ENCODE measurements at regions not wholly inside any gene's neighbourhood (a gene's known extent, or its start where the extent isn't known, plus 50 kb on each side); places are given as distances from the start of the nearest gene placed in this dataset.
"Not testable (repeated sequence)": the region's sequence is repeated elsewhere in the genome, so short reads cannot be mapped to it uniquely, and the experiment has no call there.

DNA sequence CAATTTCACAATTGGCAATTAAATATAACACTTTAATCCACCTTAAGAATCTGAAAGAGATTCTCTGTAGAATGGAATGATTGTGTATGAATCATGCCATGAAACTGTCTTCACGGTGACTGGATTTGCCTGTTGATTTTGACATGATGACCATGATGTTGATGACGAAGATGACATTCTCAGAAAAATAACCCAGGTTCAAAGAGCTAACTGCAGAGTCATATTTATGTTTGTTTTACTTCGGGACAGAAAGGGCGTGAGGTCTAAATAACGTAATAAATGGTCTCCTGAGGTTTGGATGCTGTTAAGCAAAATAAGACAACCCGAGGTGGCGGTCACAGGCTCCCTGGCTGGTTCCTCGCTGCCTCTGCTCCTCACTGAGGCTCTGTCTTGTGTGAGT is 532.0 kb downstream of the TMEM121 start:
- Histone ChIP-seq H3K9me3 (ENCODE audit: control insufficient read depth, low read depth, low read length) (peaks cover 68% of the 10 kb centered on the region), H3K4me3 (ENCODE audit: low read length) (no peak overlapping the region), H3K9ac (ENCODE audit: low read length) (no peak overlapping the region), H3K36me3 (ENCODE audit: control insufficient read depth, low read depth, low read length) (no peaks in the 10 kb centered on the region), H3K27ac (ENCODE audit: low read length) (no peak overlapping the region), H3K4me1 (ENCODE audit: control insufficient read depth, low read depth, low read length) (no peaks in the 10 kb centered on the region), H3K27me3 (ENCODE audit: control insufficient read depth, insufficient read depth, low read length) (no peaks in the 10 kb centered on the region)

DNA sequence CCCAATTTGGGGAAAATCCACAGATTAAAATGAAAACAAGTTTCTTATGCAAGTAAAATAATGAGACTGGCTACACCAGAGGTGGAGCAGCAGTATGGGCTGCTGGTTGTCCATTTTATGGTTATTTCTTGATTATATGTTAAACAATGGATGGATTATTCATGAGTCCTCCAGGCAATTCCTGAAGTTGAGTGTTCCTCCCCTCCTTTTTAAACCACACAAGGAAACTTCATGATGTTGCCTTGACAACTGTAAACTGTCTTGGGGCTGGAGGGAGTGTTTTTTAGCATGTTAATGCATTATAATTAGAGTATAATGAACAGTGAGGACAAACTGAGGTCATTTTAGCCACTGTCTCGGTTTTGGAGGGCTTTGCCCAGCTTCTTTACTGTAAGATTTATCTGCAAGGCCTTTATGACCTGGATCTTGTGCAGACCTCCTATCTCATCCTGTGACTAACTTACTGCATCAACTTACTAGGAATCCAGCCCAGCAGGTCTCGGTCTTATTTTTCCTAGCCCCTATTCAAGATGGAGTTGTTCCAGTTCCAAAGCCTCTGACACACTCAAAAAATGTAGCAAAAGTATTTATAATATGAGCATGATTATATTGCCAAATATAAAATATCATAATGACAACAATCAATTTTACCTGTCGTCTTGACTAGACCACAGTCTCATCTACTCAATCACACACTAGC is 534.0 kb downstream of the TMEM121 start:
- Histone ChIP-seq H3K4me1 (ENCODE audit: control insufficient read depth, low read depth, low read length) (no peaks in the 10 kb centered on the region), H3K36me3 (ENCODE audit: control insufficient read depth, low read depth, low read length) (no peaks in the 10 kb centered on the region), H3K9me3 (ENCODE audit: control insufficient read depth, low read depth, low read length) (peaks cover 68% of the 10 kb centered on the region), H3K4me3 (ENCODE audit: low read length) (no peak overlapping the region), H3K9ac (ENCODE audit: low read length) (no peak overlapping the region), H3K27me3 (ENCODE audit: control insufficient read depth, insufficient read depth, low read length) (no peaks in the 10 kb centered on the region), H3K27ac (ENCODE audit: low read length) (no peak overlapping the region)

DNA sequence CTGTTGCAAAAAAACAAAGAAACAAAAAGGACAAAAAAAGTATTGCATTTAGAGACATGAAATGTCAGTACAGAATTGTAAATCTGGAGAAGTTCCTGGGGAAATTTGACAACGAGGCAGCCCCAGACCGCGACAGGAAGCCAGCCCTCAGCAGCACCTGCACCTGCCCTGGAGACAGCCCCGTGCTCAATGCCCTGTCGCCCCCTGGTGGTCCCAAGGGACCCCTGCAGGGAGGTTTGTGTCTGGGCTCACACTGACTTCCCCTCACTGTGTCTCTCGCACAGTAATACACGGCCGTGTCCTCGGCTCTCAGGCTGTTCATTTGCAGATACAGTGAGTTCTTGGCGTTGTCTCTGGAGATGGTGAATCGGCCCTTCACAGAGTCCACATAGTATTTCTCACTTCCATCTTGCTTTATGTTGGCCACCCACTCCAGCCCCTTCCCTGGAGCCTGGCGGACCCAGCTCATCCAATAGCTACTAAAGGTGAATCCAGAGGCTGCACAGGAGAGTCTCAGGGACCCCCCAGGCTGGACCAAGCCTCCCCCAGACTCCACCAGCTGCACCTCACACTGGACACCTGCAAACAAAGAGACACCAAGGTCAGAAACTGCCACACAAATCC is 535.6 kb downstream of the TMEM121 start:
- not testable (repeated sequence) for H3K27me3 ChIP-seq (ENCODE audit: control insufficient read depth, insufficient read depth, low read length); H3K27ac ChIP-seq (ENCODE audit: low read length); H3K9ac ChIP-seq (ENCODE audit: low read length); H3K4me3 ChIP-seq (ENCODE audit: low read length); H3K4me1 ChIP-seq (ENCODE audit: control insufficient read depth, low read depth, low read length); H3K36me3 ChIP-seq (ENCODE audit: control insufficient read depth, low read depth, low read length)
- H3K9me3 ChIP-seq (ENCODE audit: control insufficient read depth, low read depth, low read length): peaks cover 66% of the 10 kb centered on the region

DNA sequence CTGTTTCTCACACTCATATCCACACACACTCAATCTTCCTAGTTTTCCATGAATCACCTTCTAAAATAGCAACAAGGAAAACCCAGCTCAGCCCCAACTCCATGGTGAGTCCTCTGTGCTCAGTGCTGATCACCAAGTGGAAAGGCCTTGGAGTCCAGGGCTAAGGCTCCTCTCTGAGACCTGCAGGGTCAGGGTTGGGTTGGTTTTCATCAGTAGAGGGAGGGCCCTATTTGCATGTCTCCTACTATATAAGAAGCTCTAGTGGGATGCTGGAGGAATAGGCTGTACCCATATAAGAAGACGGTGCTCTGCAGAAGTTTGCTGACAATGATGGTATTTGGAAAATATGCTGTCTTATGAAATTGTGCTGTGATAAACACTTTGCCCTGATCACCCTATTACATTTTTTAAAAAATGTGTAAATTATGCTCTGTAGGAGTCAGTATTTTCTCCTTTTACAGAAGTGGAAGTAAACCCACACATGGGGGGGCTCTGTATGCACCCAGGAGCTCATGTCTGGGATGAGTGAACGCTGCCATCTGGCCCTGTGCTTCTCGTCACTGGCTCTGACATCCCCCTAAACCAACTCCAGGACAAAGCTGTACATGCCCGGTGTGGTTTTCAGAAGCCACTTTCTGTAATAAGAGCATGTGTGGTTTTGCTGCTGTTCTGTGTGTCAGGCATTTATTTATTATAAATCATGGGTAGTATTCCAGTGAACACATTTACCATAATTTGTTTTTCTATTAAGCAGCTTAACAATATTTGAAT is 536.3 kb downstream of the TMEM121 start:
- H3K4me1 ChIP-seq (ENCODE audit: control insufficient read depth, low read depth, low read length): no peaks in the 10 kb centered on the region
- no peak overlapping the region for H3K9ac ChIP-seq (ENCODE audit: low read length)
- H3K4me3 ChIP-seq (ENCODE audit: low read length): no peak overlapping the region
- no peak overlapping the region for H3K27ac ChIP-seq (ENCODE audit: low read length)
- no peaks in the 10 kb centered on the region for H3K27me3 ChIP-seq (ENCODE audit: control insufficient read depth, insufficient read depth, low read length)
- peaks cover 68% of the 10 kb centered on the region for H3K9me3 ChIP-seq (ENCODE audit: control insufficient read depth, low read depth, low read length)
- no peaks in the 10 kb centered on the region for H3K36me3 ChIP-seq (ENCODE audit: control insufficient read depth, low read depth, low read length)

DNA sequence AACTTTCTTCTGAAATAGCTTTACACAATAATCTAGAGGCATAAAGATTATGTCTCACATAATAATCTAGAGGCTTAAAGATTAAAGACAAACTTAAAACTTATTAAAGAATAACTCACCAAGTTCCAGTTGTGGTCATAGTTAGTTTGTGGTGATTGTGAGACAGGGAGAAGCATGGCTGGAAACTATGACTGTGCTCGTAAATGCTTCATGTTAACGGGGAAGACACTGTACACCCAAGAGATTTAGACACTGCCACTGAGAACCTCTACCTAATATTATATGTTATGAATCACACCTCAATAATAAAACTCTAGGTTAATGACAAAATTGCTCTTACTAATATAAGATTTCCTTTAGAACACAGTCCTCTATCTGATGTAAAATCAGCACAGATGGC is 541.6 kb downstream of the TMEM121 start:
- Histone ChIP-seq H3K27me3 (ENCODE audit: control insufficient read depth, insufficient read depth, low read length) (no peaks in the 10 kb centered on the region), H3K27ac (ENCODE audit: low read length) (no peak overlapping the region), H3K9ac (ENCODE audit: low read length) (no peak overlapping the region), H3K36me3 (ENCODE audit: control insufficient read depth, low read depth, low read length) (no peaks in the 10 kb centered on the region), H3K4me1 (ENCODE audit: control insufficient read depth, low read depth, low read length) (no peaks in the 10 kb centered on the region), H3K9me3 (ENCODE audit: control insufficient read depth, low read depth, low read length) (peaks cover 73% of the 10 kb centered on the region), H3K4me3 (ENCODE audit: low read length) (no peak overlapping the region)

DNA sequence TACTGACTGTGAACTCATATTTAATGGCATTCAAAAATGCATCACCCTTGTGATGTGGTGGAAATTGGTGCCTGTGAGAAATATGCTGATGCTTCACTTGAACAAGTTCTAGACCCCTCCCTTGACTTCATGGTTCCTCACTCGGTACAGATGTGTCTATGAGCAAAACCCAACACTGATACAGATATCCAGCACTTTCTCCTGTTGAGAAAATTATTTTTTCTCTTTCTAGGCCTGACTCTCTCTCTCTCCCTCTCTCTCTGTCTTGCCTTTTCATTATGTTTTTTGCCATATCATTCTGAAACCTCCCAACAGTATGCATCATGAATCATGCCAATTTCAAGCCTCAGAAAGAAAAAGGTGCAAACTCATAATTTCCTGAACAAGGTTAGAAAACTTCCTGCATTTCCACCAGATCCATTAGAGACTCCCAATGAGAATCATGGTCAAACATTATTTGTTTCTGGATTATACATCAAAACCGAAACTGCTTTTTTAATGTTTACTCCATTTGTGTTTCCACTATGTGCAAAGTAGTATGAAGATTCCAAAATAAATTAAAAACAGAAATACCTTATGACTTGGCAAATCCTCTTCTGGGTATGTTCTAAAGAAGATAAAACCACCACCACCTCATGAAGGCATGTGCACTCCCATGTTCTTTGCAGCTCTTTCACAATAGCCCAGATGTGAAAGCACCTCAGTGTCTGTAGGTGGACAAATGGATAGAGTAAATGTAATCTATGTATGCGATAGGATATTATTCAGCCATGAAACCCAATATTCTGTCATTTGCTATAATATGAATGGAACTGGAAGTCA is 543.6 kb downstream of the TMEM121 start:
- H3K27ac ChIP-seq (ENCODE audit: low read length): no peak overlapping the region
- no peak overlapping the region for H3K9ac ChIP-seq (ENCODE audit: low read length)
- no peak overlapping the region for H3K4me3 ChIP-seq (ENCODE audit: low read length)
- no peaks in the 10 kb centered on the region for H3K36me3 ChIP-seq (ENCODE audit: control insufficient read depth, low read depth, low read length)
- no peaks in the 10 kb centered on the region for H3K27me3 ChIP-seq (ENCODE audit: control insufficient read depth, insufficient read depth, low read length)
- H3K4me1 ChIP-seq (ENCODE audit: control insufficient read depth, low read depth, low read length): no peaks in the 10 kb centered on the region
- peaks cover 75% of the 10 kb centered on the region for H3K9me3 ChIP-seq (ENCODE audit: control insufficient read depth, low read depth, low read length)

DNA sequence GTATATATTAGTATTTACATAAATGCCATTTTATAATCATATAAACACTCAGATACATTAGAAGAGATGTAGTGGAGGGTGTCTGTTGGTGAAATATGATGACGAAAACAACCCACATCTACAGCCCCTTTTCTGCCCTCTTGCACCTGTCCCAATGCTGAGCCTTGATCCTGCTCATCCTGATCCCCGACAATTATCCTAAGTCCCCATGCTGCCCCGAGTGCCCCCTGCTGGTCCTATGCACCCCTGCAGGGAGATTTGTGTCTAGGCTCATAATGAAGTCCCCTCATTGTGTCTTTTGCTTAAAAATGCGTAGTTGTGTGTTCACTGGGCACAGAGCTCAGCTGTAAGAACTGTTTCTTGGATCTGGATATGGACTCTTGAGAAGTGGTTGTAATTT is 554.5 kb downstream of the TMEM121 start:
- H3K27ac ChIP-seq (ENCODE audit: low read length): no peak overlapping the region
- H3K4me3 ChIP-seq (ENCODE audit: low read length): no peak overlapping the region
- H3K27me3 ChIP-seq (ENCODE audit: control insufficient read depth, insufficient read depth, low read length): no peaks in the 10 kb centered on the region
- H3K36me3 ChIP-seq (ENCODE audit: control insufficient read depth, low read depth, low read length): no peaks in the 10 kb centered on the region
- no peak overlapping the region for H3K9ac ChIP-seq (ENCODE audit: low read length)
- no peaks in the 10 kb centered on the region for H3K4me1 ChIP-seq (ENCODE audit: control insufficient read depth, low read depth, low read length)
- H3K9me3 ChIP-seq (ENCODE audit: control insufficient read depth, low read depth, low read length): peaks cover 11% of the 10 kb centered on the region

DNA sequence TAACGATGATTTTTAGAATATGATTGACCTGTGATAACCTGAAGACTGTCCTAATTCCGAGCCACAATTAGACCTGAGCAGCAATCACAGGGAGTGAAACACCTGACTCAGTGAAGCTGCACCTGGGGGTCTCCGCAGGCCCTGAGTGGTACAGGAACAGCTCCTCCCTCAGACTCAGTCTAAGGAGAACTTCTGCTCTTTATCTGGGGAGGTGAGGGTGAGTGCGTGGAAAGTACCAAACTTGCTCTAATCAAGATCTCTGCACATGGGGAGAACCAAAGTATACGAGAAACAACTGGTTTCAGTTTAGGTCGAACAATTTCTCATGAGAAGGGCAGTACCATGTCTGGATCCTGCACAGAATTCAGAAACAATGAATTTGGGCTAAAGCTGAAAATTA is 555.3 kb downstream of the TMEM121 start:
- not testable (repeated sequence) for H3K9ac ChIP-seq (ENCODE audit: low read length); H3K36me3 ChIP-seq (ENCODE audit: control insufficient read depth, low read depth, low read length); H3K4me1 ChIP-seq (ENCODE audit: control insufficient read depth, low read depth, low read length); H3K27ac ChIP-seq (ENCODE audit: low read length); H3K4me3 ChIP-seq (ENCODE audit: low read length); H3K27me3 ChIP-seq (ENCODE audit: control insufficient read depth, insufficient read depth, low read length); H3K9me3 ChIP-seq (ENCODE audit: control insufficient read depth, low read depth, low read length)

DNA sequence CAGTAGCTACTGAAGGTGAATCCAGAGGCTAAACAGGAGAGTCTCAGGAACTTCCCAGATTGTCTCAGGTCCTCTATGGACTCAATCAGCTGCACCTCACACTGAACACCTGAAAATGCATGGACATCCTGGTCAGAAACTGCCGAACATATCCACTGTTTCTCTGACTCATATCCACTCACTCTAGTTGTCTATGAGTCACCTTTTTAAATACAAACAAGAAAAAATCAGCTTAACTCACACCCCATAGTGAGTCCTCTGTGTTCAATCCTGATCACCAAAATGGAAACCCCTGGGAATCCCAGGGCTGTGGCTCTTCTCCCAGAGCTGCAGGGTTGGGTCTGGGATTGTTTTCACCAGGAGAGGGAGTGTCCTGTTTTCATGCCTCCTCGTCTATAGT is 556.7 kb downstream of the TMEM121 start:
- Histone ChIP-seq H3K4me1 (ENCODE audit: control insufficient read depth, low read depth, low read length) (no peaks in the 10 kb centered on the region), H3K4me3 (ENCODE audit: low read length) (no peak overlapping the region), H3K36me3 (ENCODE audit: control insufficient read depth, low read depth, low read length) (no peaks in the 10 kb centered on the region), H3K9ac (ENCODE audit: low read length) (no peak overlapping the region), H3K9me3 (ENCODE audit: control insufficient read depth, low read depth, low read length) (peaks cover 4% of the 10 kb centered on the region), H3K27me3 (ENCODE audit: control insufficient read depth, insufficient read depth, low read length) (no peaks in the 10 kb centered on the region), H3K27ac (ENCODE audit: low read length) (no peak overlapping the region)

DNA sequence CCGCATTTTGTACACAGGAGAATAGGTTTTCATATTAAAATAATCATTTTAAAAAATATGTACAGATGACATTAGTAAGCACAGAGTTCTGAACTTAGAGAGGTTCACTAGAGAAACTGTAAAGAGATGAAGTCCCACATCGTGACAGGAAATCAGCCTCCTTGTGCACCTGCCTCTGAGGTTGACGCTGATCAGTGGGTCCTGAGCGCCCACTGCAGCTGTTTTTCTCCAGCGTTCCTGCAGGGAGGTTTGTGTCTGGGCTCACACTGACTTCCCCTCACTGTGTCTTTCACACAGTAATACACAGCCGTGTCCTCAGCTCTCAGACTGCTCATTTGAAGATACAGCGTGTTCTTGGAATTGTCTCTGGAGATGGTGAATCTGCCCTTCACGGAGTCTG is 561.5 kb downstream of the TMEM121 start:
- no peak overlapping the region for H3K27ac ChIP-seq (ENCODE audit: low read length)
- H3K9ac ChIP-seq (ENCODE audit: low read length): no peak overlapping the region
- H3K4me1 ChIP-seq (ENCODE audit: control insufficient read depth, low read depth, low read length): no peaks in the 10 kb centered on the region
- H3K27me3 ChIP-seq (ENCODE audit: control insufficient read depth, insufficient read depth, low read length): no peaks in the 10 kb centered on the region
- no peaks in the 10 kb centered on the region for H3K9me3 ChIP-seq (ENCODE audit: control insufficient read depth, low read depth, low read length)
- no peaks in the 10 kb centered on the region for H3K36me3 ChIP-seq (ENCODE audit: control insufficient read depth, low read depth, low read length)
- H3K4me3 ChIP-seq (ENCODE audit: low read length): no peak overlapping the region

DNA sequence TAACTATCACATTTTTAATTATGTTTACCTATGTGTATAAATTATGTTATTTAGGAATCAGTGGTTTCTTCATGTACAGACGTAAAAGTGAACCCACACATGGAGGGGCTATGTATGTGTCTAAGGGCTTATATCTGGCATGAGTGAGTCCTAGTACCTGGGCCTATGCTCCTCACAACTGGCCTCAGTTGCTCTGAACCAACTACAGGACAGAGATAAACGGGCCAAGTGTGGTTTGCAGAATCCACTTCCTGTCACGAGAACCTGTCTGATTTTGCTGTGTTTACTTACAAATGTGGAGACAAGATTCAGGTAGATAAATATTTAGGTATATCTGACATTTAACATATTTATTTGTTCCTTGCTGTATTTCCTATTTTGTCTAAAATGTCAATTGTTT is 562.5 kb downstream of the TMEM121 start:
- H3K9ac ChIP-seq (ENCODE audit: low read length); H3K27ac ChIP-seq (ENCODE audit: low read length): not testable (repeated sequence)

More for the DNA sequence above, 562.5 kb downstream of the TMEM121 start:
- not testable (repeated sequence) for H3K36me3 ChIP-seq (ENCODE audit: control insufficient read depth, low read depth, low read length); H3K4me1 ChIP-seq (ENCODE audit: control insufficient read depth, low read depth, low read length); H3K27me3 ChIP-seq (ENCODE audit: control insufficient read depth, insufficient read depth, low read length); H3K4me3 ChIP-seq (ENCODE audit: low read length); H3K9me3 ChIP-seq (ENCODE audit: control insufficient read depth, low read depth, low read length)
